ENCODE measurements at regions not wholly inside any gene's neighbourhood (a gene's known extent, or its start where the extent isn't known, plus 50 kb on each side); places are given as distances from the start of the nearest gene placed in this dataset.

GRCh38 chr4:187149229-187149945, 425.7 kb upstream of the FAT1 start:
- no peak for DNase-seq

- no peak for DNase-seq
These were observed 433.8 kb upstream of the FAT1 start for GRCh38 chr4:187157380-187157958.

GRCh38 chr4:187158003-187158402, 434.3 kb upstream of the FAT1 start:
- no peak for DNase-seq

GRCh38 chr4:187160486-187160885, 436.8 kb upstream of the FAT1 start:
- DNase-seq, result no peak

GRCh38 chr4:187166886-187167512, 443.3 kb upstream of the FAT1 start:
- DNase-seq, result no peak

- DNase-seq, result no peak
These were observed 448.2 kb upstream of the FAT1 start for GRCh38 chr4:187171706-187172339.

GRCh38 chr4:187172340-187172761, 448.7 kb upstream of the FAT1 start:
- no peak for DNase-seq

- DNase-seq, result no peak
These were observed 451.1 kb upstream of the FAT1 start for GRCh38 chr4:187174749-187175148.

GRCh38 chr4:187175197-187175596, 451.5 kb upstream of the FAT1 start:
- DNase-seq, result no peak

GRCh38 chr4:187176261-187176910, 452.7 kb upstream of the FAT1 start:
- DNase-seq, result no peak

- no peak for DNase-seq
These were observed 454.4 kb upstream of the FAT1 start for GRCh38 chr4:187178084-187178483.

- no peak for DNase-seq
These were observed 454.9 kb upstream of the FAT1 start for GRCh38 chr4:187178587-187178986.

- DNase-seq, result no peak
These were observed 455.7 kb upstream of the FAT1 start for GRCh38 chr4:187179086-187180058.

GRCh38 chr4:187181054-187181453, 457.4 kb upstream of the FAT1 start:
- DNase-seq, result no peak

GRCh38 chr4:187183346-187183745, 459.7 kb upstream of the FAT1 start:
- no peak for DNase-seq

- no peak for DNase-seq
These were observed 460.2 kb upstream of the FAT1 start for GRCh38 chr4:187183826-187184225.

GRCh38 chr4:187184508-187184907, 460.9 kb upstream of the FAT1 start:
- no peak for DNase-seq

GRCh38 chr4:187188118-187188517, 464.5 kb upstream of the FAT1 start:
- DNase-seq, result no peak

- DNase-seq, result no peak
These were observed 465.1 kb upstream of the FAT1 start for GRCh38 chr4:187188741-187189140.

GRCh38 chr4:187190390-187190789, 466.7 kb upstream of the FAT1 start:
- DNase-seq, result no peak

- no peak for DNase-seq
These were observed 468.0 kb upstream of the FAT1 start for GRCh38 chr4:187191676-187192075.

- no peak for DNase-seq
These were observed 468.6 kb upstream of the FAT1 start for GRCh38 chr4:187192266-187192665.
